ENCODE measurements at regions not wholly inside any gene's neighbourhood (a gene's known extent, or its start where the extent isn't known, plus 50 kb on each side); places are given as distances from the start of the nearest gene placed in this dataset.

DNA sequence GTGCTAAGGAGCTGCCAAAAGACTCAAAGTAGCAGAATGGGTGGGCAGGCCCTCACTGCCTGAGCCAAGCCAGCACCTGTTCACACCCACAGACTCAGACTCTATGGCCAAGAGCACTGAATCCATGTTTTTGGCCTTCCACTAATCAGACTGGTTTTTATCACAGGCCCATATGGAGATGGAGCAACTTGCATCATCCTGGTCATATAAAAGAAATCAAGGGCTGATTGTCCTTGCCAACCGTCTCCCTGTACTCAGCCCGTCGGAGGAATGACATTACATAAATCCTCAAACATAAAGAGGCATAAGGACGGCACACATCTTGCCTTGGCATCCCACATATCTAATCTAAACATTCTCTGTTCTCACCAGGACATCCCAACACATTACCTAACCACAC is 66.7 kb downstream of the MARCHF4 start:
- 49% methylated on average over 4 of the region's 4 CpGs for WGBS (ENCODE audit: insufficient coverage)
- DNase-seq (ENCODE audit: low read depth in 4 of 6, low spot score in 6 of 6) = no peak
- no peak overlapping the region for H3K4me3 ChIP-seq (ENCODE audit: low read depth, low read length)
- no peak overlapping the region for H3K27ac ChIP-seq (ENCODE audit: low read depth, low read length)
- peaks cover 3% of the 10 kb centered on the region for H3K4me1 ChIP-seq (ENCODE audit: control insufficient read depth, insufficient read depth, low read length)
- H3K9me3 ChIP-seq (ENCODE audit: control insufficient read depth, insufficient read depth, low read length) = no peaks in the 10 kb centered on the region
- H3K27me3 ChIP-seq (ENCODE audit: control insufficient read depth, insufficient read depth, low read length) = no peaks in the 10 kb centered on the region
- H3K36me3 ChIP-seq (ENCODE audit: control insufficient read depth, insufficient read depth, low read length) = no peaks in the 10 kb centered on the region

DNA sequence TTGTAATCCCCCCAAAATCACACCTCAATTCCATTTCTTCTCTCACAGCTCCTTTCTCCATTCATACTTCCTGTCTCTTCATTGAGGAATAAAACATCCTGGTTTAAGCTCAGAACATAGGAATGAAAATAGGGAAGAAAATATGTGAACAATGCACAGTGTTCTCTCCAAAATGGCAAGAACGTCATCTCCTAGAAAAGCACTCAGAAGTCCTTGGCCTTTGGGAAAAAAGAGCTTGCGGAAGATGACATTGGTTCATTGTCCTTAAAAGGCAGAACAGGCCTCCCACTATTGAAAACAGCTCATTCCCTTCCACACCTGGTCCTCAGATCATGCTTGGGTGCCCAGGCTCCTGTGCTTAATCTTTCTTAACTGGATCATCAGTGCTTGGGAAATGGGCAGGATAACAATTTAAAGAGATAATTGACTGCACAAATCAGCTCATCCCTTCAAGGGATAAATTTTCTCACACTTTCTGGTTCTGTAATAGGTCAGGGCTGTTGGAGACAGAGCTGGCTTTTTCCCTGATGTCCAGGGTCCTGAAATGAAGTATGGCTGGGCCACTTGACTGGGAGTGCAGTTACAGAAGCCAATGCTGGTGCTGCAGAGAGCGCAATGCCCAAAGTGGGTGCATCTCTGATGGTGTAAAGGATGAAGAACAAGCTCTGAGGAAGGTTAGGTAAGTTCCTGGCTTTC is 69.2 kb downstream of the MARCHF4 start:
- H3K4me3 ChIP-seq (ENCODE audit: low read depth, low read length) = no peak overlapping the region
- peaks cover 3% of the 10 kb centered on the region for H3K4me1 ChIP-seq (ENCODE audit: control insufficient read depth, insufficient read depth, low read length)
- no peaks in the 10 kb centered on the region for H3K9me3 ChIP-seq (ENCODE audit: control insufficient read depth, insufficient read depth, low read length)
- WGBS (ENCODE audit: insufficient coverage) = 100% methylated on average over 1 of the region's 3 CpGs
- H3K27ac ChIP-seq (ENCODE audit: low read depth, low read length) = no peak overlapping the region
- no peak for DNase-seq (ENCODE audit: low read depth in 4 of 6, low spot score in 6 of 6)
- H3K27me3 ChIP-seq (ENCODE audit: control insufficient read depth, insufficient read depth, low read length) = no peaks in the 10 kb centered on the region
- H3K36me3 ChIP-seq (ENCODE audit: control insufficient read depth, insufficient read depth, low read length) = no peaks in the 10 kb centered on the region

DNA sequence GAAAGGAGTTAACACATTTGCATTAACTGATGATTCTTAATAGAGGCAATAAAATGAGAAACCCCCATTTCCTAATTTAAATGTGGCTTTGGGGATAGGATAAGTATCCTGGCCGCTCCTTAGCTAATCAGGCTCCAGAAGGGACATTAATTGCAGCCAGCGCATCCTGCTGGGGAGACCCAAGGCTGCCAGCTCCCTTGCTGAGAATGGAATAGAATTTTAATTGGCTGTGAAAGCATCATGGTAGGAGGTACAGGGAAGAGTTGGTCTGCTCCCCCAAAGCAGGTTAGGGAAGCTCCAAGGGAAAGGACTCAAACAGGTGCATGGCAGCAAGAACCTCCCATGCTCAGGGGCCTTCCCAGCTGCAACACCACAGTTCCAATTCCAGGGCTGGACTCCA is 71.4 kb downstream of the MARCHF4 start:
- Histone ChIP-seq H3K4me1 (ENCODE audit: control insufficient read depth, insufficient read depth, low read length) (peaks cover 6% of the 10 kb centered on the region), H3K27me3 (ENCODE audit: control insufficient read depth, insufficient read depth, low read length) (no peaks in the 10 kb centered on the region), H3K9me3 (ENCODE audit: control insufficient read depth, insufficient read depth, low read length) (no peaks in the 10 kb centered on the region), H3K27ac (ENCODE audit: low read depth, low read length) (no peak overlapping the region), H3K36me3 (ENCODE audit: control insufficient read depth, insufficient read depth, low read length) (no peaks in the 10 kb centered on the region), H3K4me3 (ENCODE audit: low read depth, low read length) (no peak overlapping the region)
- WGBS (ENCODE audit: insufficient coverage) = 42% methylated on average over 2 of the region's 2 CpGs
- DNase-seq (ENCODE audit: low read depth in 4 of 6, low spot score in 6 of 6) = peak in 1 of 6 donors; percentile 88

DNA sequence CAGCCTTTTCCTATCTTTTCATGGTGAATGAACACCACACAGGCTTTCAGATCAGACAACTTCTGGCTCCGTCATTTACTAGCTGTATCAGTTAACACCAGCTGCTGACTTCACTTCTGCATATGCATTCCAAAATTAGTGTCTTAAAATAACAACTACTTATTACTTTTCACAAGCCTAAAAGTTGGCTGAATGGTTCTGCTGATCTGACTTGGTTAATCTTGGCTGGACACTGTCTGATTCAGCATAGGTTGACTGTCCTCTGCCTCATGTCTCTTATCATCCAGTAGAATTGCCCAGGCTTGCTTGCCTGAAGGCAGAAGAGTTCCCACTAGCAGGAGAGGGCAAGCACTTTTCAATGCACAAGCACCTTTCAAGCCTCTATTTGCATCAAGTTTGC is 72.7 kb downstream of the MARCHF4 start:
- H3K4me1 ChIP-seq (ENCODE audit: control insufficient read depth, insufficient read depth, low read length) = peaks cover 6% of the 10 kb centered on the region
- H3K36me3 ChIP-seq (ENCODE audit: control insufficient read depth, insufficient read depth, low read length) = no peaks in the 10 kb centered on the region
- no peak overlapping the region for H3K4me3 ChIP-seq (ENCODE audit: low read depth, low read length)
- H3K27me3 ChIP-seq (ENCODE audit: control insufficient read depth, insufficient read depth, low read length) = no peaks in the 10 kb centered on the region
- no peaks in the 10 kb centered on the region for H3K9me3 ChIP-seq (ENCODE audit: control insufficient read depth, insufficient read depth, low read length)
- H3K27ac ChIP-seq (ENCODE audit: low read depth, low read length) = no peak overlapping the region
- DNase-seq (ENCODE audit: low read depth in 4 of 6, low spot score in 6 of 6) = no peak
- 60% methylated on average over 1 of the region's 1 CpG for WGBS (ENCODE audit: insufficient coverage)

DNA sequence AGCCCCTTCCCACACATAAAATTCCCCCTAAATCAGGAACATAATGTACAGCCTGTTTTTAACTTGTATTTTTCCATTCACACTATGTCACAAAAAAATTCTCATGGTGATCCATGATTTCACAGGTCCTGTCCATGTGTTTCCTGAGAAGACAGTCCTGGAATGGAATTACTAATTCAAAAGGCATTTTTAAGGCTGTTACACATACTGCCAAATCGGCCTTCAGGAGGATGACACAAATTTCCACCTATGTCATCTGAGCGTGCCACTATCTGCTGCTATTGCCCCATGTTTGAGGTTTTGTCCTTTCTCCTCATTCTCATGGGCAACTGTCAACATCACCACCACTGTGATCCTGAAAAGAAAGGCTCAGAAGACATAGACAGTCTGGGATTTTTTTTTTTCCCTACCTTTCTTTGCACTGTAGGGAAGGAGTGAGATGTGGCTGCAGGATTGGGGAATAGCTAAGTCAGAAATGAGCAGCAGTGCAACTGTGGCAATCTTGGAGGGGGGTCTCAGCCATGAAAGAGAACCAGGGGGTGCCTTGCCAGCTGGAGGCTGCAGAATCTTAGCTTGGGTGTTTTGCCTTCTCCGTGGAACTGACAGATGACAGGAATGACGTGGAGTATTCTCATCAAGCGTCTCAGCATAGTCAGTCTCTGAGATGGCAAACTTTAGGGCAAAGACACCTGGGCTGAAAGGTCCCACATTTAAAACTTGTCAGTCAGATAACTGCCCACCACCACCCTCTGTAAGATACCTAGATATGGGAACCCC is 73.4 kb downstream of the MARCHF4 start:
- 80% methylated on average over 5 of the region's 5 CpGs for WGBS (ENCODE audit: insufficient coverage)
- no peak for DNase-seq (ENCODE audit: low read depth in 4 of 6, low spot score in 6 of 6)
- peaks cover 6% of the 10 kb centered on the region for H3K4me1 ChIP-seq (ENCODE audit: control insufficient read depth, insufficient read depth, low read length)
- no peaks in the 10 kb centered on the region for H3K9me3 ChIP-seq (ENCODE audit: control insufficient read depth, insufficient read depth, low read length)
- H3K27ac ChIP-seq (ENCODE audit: low read depth, low read length) = no peak overlapping the region
- no peak overlapping the region for H3K4me3 ChIP-seq (ENCODE audit: low read depth, low read length)
- no peaks in the 10 kb centered on the region for H3K36me3 ChIP-seq (ENCODE audit: control insufficient read depth, insufficient read depth, low read length)
- no peaks in the 10 kb centered on the region for H3K27me3 ChIP-seq (ENCODE audit: control insufficient read depth, insufficient read depth, low read length)

DNA sequence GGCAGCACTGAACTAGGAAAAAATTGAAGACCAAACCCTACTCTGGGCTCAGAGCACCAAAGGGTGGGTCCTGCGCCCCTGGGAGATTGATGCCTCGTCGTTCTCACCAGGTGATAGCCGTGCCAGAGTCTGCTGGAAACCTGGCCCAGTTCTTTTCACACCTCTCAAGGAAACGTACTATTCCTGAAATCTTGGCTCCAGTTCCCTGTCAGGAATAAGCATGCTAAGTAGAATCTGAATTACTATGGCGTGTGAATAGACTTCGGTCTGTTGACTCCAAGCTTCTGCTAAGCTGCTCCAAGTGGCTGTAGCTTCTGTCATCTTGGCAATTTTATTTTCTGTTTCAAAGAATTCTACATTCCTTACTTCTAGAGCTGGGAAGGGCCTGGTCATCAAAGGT is 75.4 kb downstream of the MARCHF4 start:
- no peak overlapping the region for H3K27ac ChIP-seq (ENCODE audit: low read depth, low read length)
- no peak overlapping the region for H3K4me3 ChIP-seq (ENCODE audit: low read depth, low read length)
- H3K36me3 ChIP-seq (ENCODE audit: control insufficient read depth, insufficient read depth, low read length) = no peaks in the 10 kb centered on the region
- H3K9me3 ChIP-seq (ENCODE audit: control insufficient read depth, insufficient read depth, low read length) = no peaks in the 10 kb centered on the region
- peak in 1 of 6 donors; percentile 89 for DNase-seq (ENCODE audit: low read depth in 4 of 6, low spot score in 6 of 6)
- H3K4me1 ChIP-seq (ENCODE audit: control insufficient read depth, insufficient read depth, low read length) = peaks cover 9% of the 10 kb centered on the region
- no peaks in the 10 kb centered on the region for H3K27me3 ChIP-seq (ENCODE audit: control insufficient read depth, insufficient read depth, low read length)
- WGBS (ENCODE audit: insufficient coverage) = 54% methylated on average over 6 of the region's 7 CpGs

DNA sequence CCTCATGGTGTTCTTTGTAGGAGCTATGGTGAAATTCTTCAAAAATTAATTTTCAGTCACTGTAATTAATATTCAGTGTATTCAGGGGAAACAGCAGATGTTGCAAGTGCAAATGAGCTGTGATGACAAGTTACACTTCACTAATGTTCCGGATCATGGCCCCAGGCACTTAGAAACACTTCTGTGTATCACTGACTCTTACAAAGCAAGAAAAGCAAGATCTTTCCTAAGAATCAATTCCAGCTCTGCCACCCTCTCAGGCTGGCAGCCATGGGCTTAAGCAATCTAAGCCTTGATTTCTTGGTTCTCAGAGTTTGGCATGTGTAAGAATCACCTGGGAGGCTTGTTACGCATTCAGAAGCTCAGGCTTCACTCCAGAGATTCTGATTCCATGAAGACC is 78.0 kb downstream of the MARCHF4 start:
- no peaks in the 10 kb centered on the region for H3K27me3 ChIP-seq (ENCODE audit: control insufficient read depth, insufficient read depth, low read length)
- peak in 2 of 6 donors; percentile 36 to 75 for DNase-seq (ENCODE audit: low read depth in 4 of 6, low spot score in 6 of 6)
- peaks cover 9% of the 10 kb centered on the region for H3K4me1 ChIP-seq (ENCODE audit: control insufficient read depth, insufficient read depth, low read length)
- no CpG with 5 or more reads among the region's 2 CpGs for WGBS (ENCODE audit: insufficient coverage)
- H3K9me3 ChIP-seq (ENCODE audit: control insufficient read depth, insufficient read depth, low read length) = no peaks in the 10 kb centered on the region
- no peaks in the 10 kb centered on the region for H3K36me3 ChIP-seq (ENCODE audit: control insufficient read depth, insufficient read depth, low read length)
- no peak overlapping the region for H3K4me3 ChIP-seq (ENCODE audit: low read depth, low read length)
- H3K27ac ChIP-seq (ENCODE audit: low read depth, low read length) = no peak overlapping the region

DNA sequence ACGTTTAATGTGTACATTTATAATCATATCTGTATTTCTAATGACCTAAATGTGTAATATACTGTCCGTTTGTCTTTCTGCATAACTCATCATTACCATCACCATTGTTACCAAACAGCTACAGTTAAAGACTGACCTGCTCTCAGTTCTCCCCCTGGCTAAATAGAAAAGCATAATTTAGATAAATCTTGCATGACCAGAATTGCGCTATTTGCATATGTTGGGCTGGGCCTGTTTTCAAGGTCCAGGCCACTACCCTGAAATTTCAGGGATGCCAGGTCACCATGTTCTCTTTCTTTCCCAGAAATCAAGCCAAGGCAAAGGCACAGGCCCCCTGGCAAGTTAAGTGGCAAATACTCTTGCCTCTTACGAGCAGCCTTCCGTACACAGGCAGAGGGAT is 78.4 kb downstream of the MARCHF4 start:
- no peaks in the 10 kb centered on the region for H3K27me3 ChIP-seq (ENCODE audit: control insufficient read depth, insufficient read depth, low read length)
- no peak overlapping the region for H3K4me3 ChIP-seq (ENCODE audit: low read depth, low read length)
- no peak for DNase-seq (ENCODE audit: low read depth in 4 of 6, low spot score in 6 of 6)
- WGBS (ENCODE audit: insufficient coverage) = 95% methylated on average over 3 of the region's 5 CpGs
- H3K27ac ChIP-seq (ENCODE audit: low read depth, low read length) = no peak overlapping the region
- peaks cover 9% of the 10 kb centered on the region for H3K4me1 ChIP-seq (ENCODE audit: control insufficient read depth, insufficient read depth, low read length)
- no peaks in the 10 kb centered on the region for H3K36me3 ChIP-seq (ENCODE audit: control insufficient read depth, insufficient read depth, low read length)
- no peaks in the 10 kb centered on the region for H3K9me3 ChIP-seq (ENCODE audit: control insufficient read depth, insufficient read depth, low read length)

DNA sequence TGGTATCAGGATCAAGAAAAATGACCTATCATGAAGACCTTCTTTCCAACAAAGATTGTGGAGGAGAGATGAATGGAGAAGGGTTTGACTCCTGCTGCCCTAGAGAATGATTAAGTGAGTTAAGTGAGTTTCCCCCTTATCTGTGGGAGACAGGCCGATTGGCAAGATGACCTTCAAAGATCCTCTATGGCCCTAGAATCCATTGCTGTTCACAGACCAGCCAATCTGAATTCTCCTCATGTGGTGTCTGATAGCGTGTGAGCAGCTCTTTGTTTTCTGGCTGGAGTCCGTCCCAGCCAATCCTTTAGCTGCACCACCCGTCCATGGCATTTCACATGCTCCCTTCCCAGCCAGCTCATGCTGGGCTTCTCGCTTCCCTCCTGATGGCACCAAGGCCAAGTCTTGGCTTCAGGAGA is 79.4 kb downstream of the MARCHF4 start:
- no peak overlapping the region for H3K4me3 ChIP-seq (ENCODE audit: low read depth, low read length)
- no peaks in the 10 kb centered on the region for H3K36me3 ChIP-seq (ENCODE audit: control insufficient read depth, insufficient read depth, low read length)
- peak in 3 of 6 donors; percentile 22 to 80 (median 79) for DNase-seq (ENCODE audit: low read depth in 4 of 6, low spot score in 6 of 6)
- H3K27ac ChIP-seq (ENCODE audit: low read depth, low read length) = no peak overlapping the region
- no peaks in the 10 kb centered on the region for H3K9me3 ChIP-seq (ENCODE audit: control insufficient read depth, insufficient read depth, low read length)
- H3K27me3 ChIP-seq (ENCODE audit: control insufficient read depth, insufficient read depth, low read length) = no peaks in the 10 kb centered on the region
- 35% methylated on average over 2 of the region's 5 CpGs for WGBS (ENCODE audit: insufficient coverage)
- peaks cover 9% of the 10 kb centered on the region for H3K4me1 ChIP-seq (ENCODE audit: control insufficient read depth, insufficient read depth, low read length)

DNA sequence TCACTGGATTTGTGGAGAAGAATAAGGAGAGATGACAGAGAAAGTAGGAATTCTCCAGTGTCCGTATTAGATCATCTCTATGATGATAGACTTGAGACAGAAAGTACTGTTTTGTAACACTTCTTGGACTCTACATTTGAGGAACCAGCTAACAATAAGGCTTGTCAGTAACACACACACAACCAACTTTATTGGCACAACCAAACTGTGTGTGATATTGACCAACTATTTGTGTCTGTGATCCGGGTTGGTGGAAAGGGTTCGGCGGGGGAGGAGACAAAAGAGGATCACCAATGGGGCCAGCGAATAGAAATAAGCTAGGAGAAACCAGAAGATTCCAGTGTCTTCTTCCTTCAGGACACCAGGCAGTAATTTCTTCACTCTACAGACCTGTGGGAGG is 79.8 kb downstream of the MARCHF4 start:
- DNase-seq (ENCODE audit: low read depth in 4 of 6, low spot score in 6 of 6) = no peak
- Histone ChIP-seq H3K4me3 (ENCODE audit: low read depth, low read length) (no peak overlapping the region), H3K27me3 (ENCODE audit: control insufficient read depth, insufficient read depth, low read length) (no peaks in the 10 kb centered on the region), H3K36me3 (ENCODE audit: control insufficient read depth, insufficient read depth, low read length) (no peaks in the 10 kb centered on the region), H3K4me1 (ENCODE audit: control insufficient read depth, insufficient read depth, low read length) (peaks cover 9% of the 10 kb centered on the region), H3K27ac (ENCODE audit: low read depth, low read length) (no peak overlapping the region), H3K9me3 (ENCODE audit: control insufficient read depth, insufficient read depth, low read length) (no peaks in the 10 kb centered on the region)
- no CpG with 5 or more reads among the region's 5 CpGs for WGBS (ENCODE audit: insufficient coverage)

Data from spinal cord (tissue), 9 donors.